ENCODE measurements at regions not wholly inside any gene's neighbourhood (a gene's known extent, or its start where the extent isn't known, plus 50 kb on each side); places are given as distances from the start of the nearest gene placed in this dataset.

DNA sequence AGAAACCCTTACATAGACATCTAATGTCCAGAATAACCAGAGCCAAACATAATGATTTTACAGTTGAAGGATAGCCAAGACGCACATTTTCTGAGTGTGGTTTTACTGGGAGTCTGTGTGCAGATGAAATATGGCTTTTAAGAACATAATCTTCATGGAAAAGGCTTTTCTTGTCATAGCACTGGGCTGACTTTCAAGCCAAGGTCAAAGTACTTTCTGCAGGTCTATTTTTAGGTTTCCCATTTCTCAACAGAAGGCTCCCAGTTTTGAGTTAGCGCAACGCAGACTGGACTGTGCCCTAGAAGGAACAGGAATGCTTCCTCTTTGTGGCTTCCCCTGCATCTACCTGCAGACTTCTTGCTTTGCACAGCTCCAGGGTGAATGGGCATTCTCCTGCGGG, 92.3 kb upstream of the UPP2 start:
- TF ChIP-seq ZNF510 (tag by site-specific recombination; IDR thresholded peaks at IDR 0.05; ENCODE audit: insufficient replicate concordance) (no peak), TRIM28 (IDR thresholded peaks at IDR 0.05; ENCODE audit: borderline replicate concordance, low read length) (no peak), SETDB1 (IDR thresholded peaks at IDR 0.05; ENCODE audit: insufficient read length, low read length) (no peak), ZBTB21 (tag by site-specific recombination; IDR thresholded peaks at IDR 0.05) (no peak), ZEB2 (tag by site-specific recombination; IDR thresholded peaks at IDR 0.05) (no peak), ZNF768 (tag by site-specific recombination; IDR thresholded peaks at IDR 0.05) (no peak), ZNF791 (tag by site-specific recombination; IDR thresholded peaks at IDR 0.05) (no peak), ZNF274 (IDR thresholded peaks at IDR 0.05; ENCODE audit: low read length) (no peak), ZNF274 (tag by site-specific recombination; IDR thresholded peaks at IDR 0.05; ENCODE audit: borderline replicate concordance) (no peak)
- TF ChIP-seq, protein P1, sequence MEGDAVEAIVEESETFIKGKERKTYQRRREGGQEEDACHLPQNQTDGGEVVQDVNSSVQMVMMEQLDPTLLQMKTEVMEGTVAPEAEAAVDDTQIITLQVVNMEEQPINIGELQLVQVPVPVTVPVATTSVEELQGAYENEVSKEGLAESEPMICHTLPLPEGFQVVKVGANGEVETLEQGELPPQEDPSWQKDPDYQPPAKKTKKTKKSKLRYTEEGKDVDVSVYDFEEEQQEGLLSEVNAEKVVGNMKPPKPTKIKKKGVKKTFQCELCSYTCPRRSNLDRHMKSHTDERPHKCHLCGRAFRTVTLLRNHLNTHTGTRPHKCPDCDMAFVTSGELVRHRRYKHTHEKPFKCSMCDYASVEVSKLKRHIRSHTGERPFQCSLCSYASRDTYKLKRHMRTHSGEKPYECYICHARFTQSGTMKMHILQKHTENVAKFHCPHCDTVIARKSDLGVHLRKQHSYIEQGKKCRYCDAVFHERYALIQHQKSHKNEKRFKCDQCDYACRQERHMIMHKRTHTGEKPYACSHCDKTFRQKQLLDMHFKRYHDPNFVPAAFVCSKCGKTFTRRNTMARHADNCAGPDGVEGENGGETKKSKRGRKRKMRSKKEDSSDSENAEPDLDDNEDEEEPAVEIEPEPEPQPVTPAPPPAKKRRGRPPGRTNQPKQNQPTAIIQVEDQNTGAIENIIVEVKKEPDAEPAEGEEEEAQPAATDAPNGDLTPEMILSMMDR (tag by site-specific recombination; IDR thresholded peaks at IDR 0.05) = no peak
- TF ChIP-seq, protein P2, sequence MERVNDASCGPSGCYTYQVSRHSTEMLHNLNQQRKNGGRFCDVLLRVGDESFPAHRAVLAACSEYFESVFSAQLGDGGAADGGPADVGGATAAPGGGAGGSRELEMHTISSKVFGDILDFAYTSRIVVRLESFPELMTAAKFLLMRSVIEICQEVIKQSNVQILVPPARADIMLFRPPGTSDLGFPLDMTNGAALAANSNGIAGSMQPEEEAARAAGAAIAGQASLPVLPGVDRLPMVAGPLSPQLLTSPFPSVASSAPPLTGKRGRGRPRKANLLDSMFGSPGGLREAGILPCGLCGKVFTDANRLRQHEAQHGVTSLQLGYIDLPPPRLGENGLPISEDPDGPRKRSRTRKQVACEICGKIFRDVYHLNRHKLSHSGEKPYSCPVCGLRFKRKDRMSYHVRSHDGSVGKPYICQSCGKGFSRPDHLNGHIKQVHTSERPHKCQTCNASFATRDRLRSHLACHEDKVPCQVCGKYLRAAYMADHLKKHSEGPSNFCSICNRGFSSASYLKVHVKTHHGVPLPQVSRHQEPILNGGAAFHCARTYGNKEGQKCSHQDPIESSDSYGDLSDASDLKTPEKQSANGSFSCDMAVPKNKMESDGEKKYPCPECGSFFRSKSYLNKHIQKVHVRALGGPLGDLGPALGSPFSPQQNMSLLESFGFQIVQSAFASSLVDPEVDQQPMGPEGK (tag by site-specific recombination; IDR thresholded peaks at IDR 0.05) = no peak
- TF ChIP-seq, protein P3, sequence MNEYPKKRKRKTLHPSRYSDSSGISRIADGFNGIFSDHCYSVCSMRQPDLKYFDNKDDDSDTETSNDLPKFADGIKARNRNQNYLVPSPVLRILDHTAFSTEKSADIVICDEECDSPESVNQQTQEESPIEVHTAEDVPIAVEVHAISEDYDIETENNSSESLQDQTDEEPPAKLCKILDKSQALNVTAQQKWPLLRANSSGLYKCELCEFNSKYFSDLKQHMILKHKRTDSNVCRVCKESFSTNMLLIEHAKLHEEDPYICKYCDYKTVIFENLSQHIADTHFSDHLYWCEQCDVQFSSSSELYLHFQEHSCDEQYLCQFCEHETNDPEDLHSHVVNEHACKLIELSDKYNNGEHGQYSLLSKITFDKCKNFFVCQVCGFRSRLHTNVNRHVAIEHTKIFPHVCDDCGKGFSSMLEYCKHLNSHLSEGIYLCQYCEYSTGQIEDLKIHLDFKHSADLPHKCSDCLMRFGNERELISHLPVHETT (tag by site-specific recombination; IDR thresholded peaks at IDR 0.05) = no peak
- TF ChIP-seq, protein P4, sequence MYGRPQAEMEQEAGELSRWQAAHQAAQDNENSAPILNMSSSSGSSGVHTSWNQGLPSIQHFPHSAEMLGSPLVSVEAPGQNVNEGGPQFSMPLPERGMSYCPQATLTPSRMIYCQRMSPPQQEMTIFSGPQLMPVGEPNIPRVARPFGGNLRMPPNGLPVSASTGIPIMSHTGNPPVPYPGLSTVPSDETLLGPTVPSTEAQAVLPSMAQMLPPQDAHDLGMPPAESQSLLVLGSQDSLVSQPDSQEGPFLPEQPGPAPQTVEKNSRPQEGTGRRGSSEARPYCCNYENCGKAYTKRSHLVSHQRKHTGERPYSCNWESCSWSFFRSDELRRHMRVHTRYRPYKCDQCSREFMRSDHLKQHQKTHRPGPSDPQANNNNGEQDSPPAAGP (tag by site-specific recombination; IDR thresholded peaks at IDR 0.05) = no peak
- TF ChIP-seq, protein P5, sequence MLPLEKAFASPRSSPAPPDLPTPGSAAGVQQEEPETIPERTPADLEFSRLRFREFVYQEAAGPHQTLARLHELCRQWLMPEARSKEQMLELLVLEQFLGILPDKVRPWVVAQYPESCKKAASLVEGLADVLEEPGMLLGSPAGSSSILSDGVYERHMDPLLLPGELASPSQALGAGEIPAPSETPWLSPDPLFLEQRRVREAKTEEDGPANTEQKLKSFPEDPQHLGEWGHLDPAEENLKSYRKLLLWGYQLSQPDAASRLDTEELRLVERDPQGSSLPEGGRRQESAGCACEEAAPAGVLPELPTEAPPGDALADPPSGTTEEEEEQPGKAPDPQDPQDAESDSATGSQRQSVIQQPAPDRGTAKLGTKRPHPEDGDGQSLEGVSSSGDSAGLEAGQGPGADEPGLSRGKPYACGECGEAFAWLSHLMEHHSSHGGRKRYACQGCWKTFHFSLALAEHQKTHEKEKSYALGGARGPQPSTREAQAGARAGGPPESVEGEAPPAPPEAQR (tag by site-specific recombination; IDR thresholded peaks at IDR 0.05) = no peak
